NCI-H748 treated with DMSO at 0.1 percent for 48 hours (cell line): ENCODE measurements at regions not wholly inside any gene's neighbourhood (a gene's known extent, or its start where the extent isn't known, plus 50 kb on each side); places are given as distances from the start of the nearest gene placed in this dataset.

Experiments used
- DNase-seq: peaks from one replicate; lab custom pipeline; 2025; lab: John Stamatoyannopoulos, UW

DNA sequence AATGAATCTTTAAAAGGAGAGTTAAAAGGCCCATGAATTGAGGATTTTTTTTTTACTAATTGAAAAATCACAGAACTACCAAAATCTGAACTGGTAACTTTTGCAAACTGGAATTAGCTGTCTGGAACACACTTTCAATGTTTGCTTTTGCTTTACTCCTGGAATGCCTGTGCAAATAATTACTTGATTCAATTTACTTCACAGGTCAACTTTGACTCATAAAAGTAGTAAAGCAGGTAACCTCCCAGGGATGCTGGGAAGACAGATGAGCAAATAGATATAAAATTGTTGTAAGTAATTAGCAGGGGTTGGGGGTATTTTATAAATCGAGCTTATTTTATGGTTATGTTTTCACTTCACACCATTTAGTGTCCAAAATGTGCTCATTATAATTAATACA lies 398.3 kb upstream of the HNRNPA3 start:
- DNase-seq = peak; percentile 44

DNA sequence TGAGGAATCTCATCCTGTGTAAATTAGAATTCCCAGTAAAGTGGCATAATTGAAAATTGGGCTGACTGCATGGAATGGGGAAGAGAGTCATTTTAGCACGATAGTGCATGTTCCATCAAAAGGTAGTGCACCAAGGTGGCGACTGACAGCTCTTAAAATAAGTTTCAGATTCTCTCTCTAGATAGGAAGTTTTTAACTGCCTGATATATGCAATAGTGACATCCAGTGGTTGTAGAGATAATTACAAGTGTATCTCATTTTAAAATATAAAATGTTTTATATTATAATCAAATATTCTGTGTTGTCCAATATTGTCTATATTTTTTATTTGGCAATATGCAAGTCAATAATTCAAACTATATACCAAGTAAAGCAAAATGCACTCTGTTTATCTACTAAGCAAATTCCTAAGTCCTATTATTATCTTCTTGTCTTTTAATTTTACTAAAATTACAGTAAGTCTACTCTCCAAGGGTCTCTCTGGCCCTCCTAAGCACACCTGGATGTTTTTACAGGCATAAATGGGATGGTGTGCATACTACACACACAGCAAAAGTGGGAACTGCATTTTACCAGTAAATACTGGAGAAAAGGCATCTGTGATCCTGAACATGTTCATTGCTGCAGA lies 397.7 kb upstream of the HNRNPA3 start:
- peak; percentile 62 for DNase-seq

DNA sequence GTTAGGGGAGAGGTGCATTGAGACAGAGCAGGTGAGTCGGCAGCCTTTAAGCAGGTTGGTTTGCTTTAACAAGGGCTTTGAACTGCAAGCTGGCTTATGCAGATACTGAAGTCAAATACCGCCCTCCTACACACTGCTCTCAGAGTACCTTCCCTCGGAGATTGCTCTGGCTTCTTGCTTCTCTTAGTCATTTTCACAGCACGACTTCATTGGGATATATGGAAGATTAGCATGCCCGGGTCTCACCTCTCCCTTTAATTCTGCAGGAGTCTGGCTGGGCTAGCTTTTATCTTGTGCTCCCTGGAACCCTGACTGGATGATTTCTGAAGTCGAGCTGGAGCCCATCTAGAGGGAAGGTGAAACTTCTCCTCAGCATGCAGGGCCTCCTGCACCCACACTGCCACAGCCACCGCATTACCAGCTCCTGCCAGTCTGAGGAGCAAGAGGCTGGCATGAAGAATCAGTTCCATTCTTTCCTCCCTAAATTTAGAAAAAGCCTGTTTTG lies 395.5 kb upstream of the HNRNPA3 start:
- DNase-seq = no peak

DNA sequence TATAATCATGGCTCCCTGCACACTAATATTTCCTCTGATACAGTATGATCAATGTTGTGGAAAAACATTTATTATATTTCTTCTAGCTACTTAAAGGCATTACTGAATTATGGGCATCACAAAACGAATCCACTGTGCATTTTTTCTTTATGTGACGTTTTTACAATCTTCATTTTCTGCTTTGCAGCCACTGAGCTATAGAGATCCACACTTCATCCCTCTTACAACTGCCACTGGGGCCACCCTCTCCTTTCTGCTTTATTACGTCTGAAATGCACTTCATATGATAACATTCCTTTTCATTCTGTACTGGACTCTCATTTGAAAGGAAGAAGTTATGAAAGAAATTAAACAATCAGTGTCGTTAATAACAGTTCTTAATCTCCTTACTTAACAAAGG lies 394.5 kb upstream of the HNRNPA3 start:
- no peak for DNase-seq

DNA sequence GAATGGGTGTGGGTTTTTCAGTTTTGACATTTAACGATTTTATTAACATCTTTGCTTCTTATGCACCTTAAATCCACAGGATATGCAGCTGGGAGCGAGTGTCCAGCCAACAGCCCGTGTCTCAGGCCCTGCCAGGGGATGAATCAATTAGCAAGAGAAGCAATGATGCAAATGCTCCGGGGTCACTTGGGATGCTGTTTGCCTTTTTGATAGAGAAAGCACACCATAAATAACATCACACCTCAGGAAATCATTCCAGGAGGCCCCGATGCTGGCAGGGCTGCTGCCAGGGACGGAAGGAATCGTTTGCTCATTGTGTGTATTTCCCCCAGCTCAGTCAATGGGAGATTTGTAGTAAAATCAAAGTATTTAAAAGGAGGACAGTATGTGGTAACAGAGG lies 394.0 kb upstream of the HNRNPA3 start:
- DNase-seq = no peak

DNA sequence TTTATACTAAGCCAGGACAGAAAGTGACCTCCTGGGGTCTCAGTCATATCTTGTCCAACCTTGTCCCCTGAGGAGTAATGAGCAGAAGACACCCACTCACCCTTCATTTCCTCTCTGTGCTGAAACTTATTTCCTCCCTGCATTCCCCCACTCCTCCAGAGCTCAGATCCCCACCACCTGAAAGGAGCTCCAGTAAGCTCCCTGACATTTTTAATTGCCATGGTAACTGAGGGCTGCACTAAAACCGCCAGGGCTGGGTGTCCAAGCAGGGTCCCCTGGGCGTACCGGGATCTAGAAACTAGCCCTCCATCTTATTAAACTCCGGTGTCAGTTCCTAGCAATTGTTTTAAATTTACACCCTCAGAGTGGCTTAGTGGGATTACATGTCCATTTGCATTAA lies 393.3 kb upstream of the HNRNPA3 start:
- no peak for DNase-seq

DNA sequence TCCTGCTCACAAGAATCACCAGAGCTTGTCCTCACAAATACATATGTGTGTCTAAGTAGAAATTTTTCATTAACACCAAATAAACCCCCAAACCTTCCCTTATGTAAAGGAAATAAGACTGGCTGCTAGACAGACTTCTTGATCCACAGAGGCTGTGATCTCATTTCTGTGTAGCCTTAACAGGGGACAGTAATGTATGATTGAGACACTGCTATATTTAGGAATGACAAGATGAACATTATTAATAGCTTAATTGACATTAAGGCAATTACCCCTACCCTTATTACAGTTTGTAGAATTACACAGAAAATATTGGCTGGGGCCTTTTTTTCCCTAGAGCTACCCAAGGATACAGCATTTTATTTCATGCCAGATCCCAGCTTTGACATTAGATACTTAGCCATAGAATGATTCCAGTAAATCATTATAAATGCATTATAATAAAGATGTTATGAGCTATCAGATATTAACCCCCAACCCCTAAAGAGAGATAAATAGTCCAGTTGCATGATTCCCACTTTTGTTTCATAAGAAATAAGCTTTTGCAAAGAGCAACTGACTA lies 392.1 kb upstream of the HNRNPA3 start:
- DNase-seq = no peak

DNA sequence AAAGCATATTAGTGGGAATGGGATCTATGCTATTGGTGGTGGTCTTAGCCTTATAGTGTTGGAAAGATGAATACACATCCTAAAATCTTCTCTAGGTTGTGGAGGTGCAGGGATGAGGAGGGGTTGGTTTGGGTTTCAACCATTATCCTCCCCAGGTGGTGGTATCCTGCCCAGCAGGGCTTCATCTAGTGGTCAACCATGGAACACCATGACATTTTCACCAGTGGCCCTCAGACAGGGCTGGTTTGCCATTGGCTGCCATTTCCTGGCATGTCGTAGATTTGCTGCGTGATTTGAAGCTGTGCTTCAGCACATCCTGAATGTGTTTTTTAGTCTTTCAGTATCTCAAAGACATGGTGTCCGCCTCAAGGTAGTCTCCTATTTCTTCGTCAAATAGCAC lies 391.2 kb upstream of the HNRNPA3 start:
- no peak for DNase-seq

DNA sequence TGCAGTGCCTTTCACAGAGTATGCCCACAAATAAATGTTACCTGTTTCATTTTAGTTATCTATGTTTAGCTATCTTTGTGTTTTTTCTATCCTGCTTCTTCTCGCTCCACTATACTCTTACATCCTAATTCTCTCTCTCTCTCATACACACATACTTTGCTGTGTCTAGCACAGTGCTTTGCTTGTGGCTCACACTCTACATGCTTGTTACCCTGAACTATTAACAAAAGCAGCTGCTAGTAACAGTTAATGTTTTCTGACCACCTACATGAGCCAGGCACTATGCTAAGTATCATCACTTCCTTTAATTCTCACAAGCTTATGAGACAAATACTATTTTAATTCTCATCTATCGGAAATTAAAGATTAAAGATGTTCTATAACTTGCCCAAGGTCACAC lies 390.5 kb upstream of the HNRNPA3 start:
- no peak for DNase-seq

DNA sequence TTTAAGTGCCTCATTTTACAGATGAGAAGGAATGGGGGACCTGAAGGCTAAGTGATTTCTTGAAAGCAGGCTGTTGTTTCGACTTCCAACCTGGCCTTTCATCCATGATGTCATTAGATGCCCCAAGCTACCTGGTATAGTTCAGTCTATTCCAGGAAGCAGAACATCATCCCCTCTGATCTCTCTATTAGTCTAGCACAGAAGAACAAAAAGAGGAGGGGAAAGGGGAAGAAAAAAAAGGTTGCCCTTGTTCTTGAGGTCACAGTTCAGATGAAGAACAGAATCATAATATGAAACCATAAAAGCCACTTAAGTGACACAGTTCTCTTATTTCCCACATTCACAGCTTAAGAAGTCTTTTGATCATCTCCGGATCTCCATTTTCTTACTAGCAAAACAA lies 386.2 kb upstream of the HNRNPA3 start:
- DNase-seq = no peak

DNA sequence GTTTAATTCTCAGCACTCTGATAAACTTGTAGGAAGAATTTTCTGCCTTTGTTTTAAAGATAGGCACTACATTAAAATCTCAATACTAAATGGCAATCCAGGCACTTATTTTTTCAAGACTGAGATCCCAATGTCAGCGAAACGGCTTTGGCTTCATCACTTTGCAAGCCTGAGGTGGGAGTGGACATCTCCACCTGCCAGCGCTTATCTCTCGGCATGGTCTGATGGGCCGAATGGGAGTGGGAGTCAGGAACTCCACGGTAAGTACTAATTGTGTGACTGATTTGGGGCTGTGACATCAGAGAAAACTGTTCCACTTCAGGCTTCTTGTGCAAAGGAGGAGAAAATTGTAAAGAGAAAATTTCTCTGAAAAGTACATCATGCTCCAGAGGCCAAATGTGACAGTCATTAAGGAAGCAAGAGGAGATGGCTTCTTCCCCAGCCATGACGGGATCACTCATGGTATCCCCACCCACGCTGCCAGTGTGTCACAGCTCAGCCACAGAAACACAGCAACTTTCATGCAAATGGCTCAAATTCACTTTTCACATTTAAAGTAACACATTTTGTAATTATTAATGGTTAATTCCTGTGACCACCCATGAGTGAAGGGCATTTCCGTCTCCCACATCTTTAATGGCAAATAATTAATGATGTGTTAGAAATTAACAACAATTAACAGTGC lies 385.5 kb upstream of the HNRNPA3 start:
- DNase-seq = no peak

DNA sequence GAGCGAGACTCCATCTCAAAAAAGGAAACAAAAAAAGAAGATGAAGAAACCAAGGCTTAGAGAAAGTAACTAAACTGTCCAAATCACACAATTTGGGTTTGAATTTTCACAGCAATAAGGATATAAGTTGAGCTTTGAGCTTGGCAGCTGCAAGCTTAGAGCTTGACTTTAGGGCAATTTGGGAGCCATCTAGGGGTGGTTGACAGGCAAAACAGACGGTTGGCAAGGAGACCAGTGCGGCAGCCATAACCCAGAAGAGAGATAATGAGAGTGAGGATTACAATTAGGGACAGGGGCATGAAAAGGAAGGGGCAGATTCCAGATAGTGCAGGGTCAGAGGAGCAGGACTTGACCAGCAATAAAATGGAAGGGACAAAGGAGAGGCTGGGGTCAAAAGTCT lies 382.2 kb upstream of the HNRNPA3 start:
- DNase-seq = peak; percentile 68

DNA sequence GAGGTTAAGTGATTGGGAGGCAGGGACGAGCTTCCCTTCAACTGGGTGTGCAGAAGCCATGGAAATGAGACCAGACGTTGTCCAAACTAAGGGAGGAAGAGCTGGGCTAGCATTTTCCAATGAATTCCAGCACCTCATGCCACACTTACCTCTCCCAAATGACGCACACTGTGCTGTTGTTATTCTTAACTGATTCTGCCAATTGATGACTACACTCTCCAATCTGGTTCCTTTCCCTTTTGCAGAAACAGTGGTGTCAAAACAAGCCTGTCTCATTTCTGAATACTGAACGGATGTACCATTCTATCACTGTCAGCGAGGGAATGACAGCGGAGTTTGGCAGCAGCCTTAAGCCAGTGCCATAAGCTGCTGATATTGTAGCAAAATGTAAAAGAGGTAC lies 380.5 kb upstream of the HNRNPA3 start:
- DNase-seq = no peak

DNA sequence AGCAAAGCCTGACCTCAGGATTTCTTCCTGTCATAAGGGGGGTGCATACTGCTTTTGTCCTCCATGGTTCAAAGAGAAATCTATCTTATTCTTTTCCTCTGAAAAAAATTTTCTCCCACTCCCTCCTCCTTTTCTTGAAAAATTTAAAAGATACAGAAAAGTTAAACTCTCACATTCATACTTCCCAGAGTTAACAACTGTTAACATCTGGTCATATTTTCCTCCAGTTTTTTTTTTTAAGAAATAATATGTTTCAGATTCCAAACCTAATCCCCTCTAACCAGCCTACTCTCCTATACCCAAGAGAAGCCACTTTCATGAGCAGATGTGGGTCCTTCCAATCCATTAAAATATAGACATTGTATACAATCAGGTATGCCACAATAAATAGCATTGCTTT lies 378.9 kb upstream of the HNRNPA3 start:
- no peak for DNase-seq

DNA sequence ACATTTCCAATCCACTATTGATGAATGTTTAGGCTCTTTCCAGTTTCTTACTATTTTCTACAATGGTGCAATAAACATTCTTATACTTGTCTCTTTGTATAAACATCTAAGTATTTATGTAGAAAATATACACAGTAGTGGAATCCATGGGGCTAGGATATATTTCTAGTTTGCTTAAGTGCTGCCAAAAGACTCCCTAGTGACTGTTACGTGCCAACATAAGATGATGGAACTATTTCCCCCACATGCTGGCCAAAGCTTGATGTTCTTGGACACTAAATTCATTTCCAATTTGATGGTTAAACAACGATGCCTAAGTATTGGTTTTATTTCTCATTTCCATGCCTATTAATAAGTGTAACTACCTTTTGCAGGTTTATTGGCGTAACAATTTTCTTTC lies 378.4 kb upstream of the HNRNPA3 start:
- no peak for DNase-seq

DNA sequence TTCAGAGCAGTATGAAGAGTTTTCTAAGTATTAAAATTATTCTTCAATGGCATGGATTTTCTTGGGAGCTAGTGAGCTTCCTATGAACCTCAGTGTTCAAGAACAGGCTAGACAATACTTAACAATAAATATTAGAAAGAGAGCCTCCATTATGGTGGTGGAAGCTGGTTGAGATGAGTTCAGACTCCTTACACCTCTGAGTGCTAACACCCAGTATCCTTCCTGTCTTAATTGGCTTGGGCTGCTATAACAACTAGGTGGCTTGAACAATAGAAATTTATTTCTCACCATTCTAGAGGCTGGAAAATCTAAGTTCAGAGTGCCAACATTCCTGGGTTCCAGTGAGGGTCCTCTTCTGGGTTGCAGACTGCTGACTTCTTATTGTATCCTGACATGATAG lies 369.4 kb upstream of the HNRNPA3 start:
- DNase-seq = no peak

DNA sequence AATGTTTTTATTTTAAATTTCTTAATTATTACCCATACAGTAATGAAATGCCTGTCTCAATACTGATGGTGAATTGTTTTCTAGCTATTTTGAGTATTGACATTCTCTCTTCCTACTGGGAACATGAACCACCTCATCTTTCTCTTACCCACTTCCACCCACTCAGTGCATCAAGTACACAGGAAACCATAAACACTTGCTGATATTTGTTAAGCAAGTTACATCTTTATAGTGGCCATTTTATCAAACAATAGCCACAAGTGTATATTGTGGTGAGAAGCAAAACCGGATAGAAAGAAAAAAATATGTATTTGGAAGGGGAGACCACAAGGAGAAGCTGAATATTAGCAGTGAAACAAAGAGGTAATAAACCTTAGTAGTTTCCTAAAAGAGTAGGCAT lies 368.1 kb upstream of the HNRNPA3 start:
- no peak for DNase-seq

DNA sequence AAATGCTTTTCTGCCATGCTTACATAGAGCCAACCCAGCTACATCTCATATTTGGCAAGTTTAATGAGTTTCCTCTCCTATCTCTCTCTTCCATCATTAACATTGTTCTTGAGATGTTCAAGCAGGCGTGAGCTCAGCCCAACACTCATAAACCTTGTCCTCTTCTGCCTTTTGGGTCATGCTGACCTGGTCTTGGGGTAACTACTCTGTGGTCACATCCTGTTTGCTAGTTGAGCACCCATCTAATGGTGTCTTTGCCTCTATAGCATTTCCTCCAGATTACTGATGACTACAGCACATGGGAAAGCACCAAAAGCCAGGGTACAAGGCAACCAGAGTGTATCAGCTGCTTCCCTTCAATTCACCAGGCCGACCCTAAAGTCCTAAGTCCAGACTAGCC lies 366.9 kb upstream of the HNRNPA3 start:
- no peak for DNase-seq

DNA sequence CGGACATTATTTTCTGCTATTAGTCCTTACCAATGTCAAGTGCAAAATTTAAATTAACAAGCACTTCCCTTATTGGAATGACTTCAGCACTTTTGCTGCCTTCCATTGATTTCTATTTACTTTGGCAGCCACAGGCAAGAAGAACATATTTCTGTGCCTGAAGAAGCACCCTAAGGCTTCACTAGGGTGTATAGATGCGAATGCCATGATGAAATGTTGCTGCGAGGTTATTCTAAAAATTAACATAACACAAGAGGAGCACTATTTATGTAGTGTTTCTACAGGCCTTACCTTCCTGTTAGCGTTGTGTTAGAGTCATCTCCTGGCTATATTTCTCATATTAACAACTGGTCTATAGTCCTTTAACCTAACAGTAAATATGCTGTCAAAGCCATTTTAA lies 365.0 kb upstream of the HNRNPA3 start:
- DNase-seq = no peak

DNA sequence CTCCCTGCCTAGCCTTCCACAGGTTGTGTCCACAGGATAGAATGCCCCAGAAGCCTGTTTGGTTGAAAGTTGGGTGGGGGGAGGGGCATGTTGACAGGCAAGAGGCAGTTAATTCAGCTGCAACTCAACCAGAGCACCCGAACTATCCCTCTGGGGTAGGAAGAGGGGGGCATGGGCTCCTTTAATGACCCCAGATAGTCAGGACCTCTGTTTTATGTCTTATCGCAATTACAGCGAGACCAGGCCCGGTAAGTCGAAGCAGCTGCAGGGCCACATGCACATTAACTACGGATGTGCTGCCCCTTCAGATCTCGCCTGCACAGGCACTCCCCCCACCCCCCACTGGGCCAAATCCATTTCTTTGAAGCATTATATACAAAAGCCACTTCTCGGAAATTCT lies 363.8 kb upstream of the HNRNPA3 start:
- no peak for DNase-seq

DNA sequence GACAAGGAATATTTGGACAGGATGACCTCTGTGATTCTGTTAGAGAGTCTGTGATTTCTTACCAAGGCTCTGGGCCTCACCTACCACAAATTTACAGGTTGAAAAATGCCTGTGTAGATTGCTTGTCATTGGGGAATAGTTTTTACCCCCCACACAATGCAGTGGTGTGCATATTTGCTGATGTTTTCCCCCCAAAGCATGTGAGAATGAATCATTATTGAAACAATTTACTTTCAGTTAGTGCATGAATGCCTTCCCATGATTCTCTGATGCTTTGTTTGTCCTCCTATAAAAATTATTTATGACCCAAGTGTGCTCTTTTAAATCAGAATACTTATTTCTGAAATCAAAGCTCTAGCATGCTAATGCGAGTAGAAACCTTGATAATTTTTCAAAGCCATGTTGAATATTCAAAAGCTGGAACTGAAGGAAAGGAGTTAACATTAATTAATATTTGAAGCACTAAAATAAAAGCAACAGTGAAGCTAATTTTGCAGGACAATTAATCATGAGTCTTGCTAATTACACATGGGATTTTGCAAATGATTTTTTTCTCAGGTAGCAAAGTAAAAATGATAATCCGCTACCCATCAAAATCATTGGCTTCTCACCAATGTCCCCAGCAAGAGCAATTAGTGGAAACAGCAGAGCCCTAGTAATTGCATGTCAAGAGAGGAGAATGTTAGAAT lies 361.2 kb upstream of the HNRNPA3 start:
- DNase-seq = no peak

DNA sequence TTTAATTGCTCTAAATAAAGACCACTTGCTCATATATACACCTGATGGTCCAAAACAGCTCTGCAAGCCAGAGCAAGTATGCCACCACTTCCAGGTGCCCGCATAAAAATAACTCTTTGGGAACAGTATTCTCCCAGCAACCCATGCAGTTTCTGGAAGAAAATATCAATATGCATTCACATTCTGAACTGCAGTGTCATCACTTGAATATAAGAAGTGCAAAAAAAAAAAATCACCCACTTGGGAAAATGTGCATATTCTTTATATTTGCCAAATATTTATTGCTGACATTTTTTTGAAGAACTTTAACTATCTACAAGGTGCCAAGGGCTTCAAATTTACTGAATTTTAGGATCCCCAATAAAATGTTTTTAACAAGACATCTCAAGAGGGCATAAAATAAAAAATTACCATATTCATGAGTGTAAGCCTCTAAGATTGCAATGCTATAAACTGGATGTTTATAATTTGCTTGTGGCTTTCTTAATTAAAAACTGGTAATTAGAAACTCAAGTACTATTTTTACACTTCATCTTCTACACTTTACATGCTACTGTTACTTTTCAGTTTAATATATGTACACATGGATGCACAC lies 360.6 kb upstream of the HNRNPA3 start:
- DNase-seq = no peak

DNA sequence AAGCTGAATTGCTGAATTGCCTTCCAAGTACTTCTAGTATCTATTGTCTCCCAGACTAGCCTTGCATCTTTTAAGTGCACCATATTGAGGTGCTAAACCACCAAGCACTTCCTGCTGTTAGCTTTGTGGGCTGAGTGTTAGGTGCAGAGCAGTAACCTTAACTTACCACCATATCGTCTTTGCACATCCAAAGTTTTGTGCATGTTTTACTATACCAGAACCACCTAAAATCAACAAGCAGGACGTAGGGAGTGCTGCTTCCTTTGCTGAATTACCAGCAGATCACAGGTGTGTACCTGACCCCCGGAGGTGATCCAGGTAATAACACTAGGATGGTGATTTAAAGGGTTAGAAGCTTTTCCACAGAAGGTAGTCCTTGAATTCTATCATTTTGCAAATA lies 359.9 kb upstream of the HNRNPA3 start:
- peak; percentile 24 for DNase-seq
